ENCODE measurements at regions not wholly inside any gene's neighbourhood (a gene's known extent, or its start where the extent isn't known, plus 50 kb on each side); places are given as distances from the start of the nearest gene placed in this dataset.

DNA sequence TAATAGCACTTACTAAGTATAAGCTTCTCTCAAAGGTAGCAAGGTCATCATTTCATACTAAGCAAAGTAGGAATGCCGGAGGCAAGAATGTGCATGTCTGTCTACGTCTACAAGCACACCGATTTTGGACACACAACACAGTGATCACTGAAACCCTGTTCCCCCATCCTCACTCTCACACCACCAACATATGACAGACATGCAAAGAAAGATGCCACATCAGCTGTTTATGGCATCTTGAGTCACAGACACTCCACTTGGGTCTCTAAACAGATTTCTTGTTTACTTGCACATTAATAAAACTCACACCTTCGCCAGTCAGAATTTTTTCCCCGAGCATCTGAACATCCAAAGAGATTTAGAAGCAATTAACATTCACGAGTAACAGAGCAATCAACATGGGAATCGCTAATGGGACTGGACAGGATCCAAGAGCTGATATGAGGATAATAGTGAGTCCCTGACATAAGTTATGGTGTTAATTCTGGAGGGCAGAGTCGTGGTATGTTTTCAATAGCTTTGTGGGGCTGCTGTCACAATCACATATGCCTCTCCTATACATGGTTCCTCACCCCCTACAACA is 324.1 kb downstream of the DHX15 start:
- TF ChIP-seq, protein P1, sequence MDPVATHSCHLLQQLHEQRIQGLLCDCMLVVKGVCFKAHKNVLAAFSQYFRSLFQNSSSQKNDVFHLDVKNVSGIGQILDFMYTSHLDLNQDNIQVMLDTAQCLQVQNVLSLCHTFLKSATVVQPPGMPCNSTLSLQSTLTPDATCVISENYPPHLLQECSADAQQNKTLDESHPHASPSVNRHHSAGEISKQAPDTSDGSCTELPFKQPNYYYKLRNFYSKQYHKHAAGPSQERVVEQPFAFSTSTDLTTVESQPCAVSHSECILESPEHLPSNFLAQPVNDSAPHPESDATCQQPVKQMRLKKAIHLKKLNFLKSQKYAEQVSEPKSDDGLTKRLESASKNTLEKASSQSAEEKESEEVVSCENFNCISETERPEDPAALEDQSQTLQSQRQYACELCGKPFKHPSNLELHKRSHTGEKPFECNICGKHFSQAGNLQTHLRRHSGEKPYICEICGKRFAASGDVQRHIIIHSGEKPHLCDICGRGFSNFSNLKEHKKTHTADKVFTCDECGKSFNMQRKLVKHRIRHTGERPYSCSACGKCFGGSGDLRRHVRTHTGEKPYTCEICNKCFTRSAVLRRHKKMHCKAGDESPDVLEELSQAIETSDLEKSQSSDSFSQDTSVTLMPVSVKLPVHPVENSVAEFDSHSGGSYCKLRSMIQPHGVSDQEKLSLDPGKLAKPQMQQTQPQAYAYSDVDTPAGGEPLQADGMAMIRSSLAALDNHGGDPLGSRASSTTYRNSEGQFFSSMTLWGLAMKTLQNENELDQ (CRISPR knock-in tag; IDR thresholded peaks at IDR 0.05; ENCODE audit: borderline replicate concordance): no peak
- TF ChIP-seq GATAD2A (IDR thresholded peaks at IDR 0.05): no peak
- TF ChIP-seq, protein P2, sequence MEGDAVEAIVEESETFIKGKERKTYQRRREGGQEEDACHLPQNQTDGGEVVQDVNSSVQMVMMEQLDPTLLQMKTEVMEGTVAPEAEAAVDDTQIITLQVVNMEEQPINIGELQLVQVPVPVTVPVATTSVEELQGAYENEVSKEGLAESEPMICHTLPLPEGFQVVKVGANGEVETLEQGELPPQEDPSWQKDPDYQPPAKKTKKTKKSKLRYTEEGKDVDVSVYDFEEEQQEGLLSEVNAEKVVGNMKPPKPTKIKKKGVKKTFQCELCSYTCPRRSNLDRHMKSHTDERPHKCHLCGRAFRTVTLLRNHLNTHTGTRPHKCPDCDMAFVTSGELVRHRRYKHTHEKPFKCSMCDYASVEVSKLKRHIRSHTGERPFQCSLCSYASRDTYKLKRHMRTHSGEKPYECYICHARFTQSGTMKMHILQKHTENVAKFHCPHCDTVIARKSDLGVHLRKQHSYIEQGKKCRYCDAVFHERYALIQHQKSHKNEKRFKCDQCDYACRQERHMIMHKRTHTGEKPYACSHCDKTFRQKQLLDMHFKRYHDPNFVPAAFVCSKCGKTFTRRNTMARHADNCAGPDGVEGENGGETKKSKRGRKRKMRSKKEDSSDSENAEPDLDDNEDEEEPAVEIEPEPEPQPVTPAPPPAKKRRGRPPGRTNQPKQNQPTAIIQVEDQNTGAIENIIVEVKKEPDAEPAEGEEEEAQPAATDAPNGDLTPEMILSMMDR (IDR thresholded peaks at IDR 0.05 in 2 of 3, conservative IDR thresholded peaks at IDR 0.05 in 1 of 3; ENCODE audit: insufficient read depth in 2 of 3, low read depth in 1 of 3, low read length in 3 of 3): no peak
- TF ChIP-seq, protein P3, sequence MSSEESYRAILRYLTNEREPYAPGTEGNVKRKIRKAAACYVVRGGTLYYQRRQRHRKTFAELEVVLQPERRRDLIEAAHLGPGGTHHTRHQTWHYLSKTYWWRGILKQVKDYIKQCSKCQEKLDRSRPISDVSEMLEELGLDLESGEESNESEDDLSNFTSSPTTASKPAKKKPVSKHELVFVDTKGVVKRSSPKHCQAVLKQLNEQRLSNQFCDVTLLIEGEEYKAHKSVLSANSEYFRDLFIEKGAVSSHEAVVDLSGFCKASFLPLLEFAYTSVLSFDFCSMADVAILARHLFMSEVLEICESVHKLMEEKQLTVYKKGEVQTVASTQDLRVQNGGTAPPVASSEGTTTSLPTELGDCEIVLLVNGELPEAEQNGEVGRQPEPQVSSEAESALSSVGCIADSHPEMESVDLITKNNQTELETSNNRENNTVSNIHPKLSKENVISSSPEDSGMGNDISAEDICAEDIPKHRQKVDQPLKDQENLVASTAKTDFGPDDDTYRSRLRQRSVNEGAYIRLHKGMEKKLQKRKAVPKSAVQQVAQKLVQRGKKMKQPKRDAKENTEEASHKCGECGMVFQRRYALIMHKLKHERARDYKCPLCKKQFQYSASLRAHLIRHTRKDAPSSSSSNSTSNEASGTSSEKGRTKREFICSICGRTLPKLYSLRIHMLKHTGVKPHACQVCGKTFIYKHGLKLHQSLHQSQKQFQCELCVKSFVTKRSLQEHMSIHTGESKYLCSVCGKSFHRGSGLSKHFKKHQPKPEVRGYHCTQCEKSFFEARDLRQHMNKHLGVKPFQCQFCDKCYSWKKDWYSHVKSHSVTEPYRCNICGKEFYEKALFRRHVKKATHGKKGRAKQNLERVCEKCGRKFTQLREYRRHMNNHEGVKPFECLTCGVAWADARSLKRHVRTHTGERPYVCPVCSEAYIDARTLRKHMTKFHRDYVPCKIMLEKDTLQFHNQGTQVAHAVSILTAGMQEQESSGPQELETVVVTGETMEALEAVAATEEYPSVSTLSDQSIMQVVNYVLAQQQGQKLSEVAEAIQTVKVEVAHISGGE (CRISPR knock-in tag; IDR thresholded peaks at IDR 0.05): no peak
- TF ChIP-seq, protein P4, sequence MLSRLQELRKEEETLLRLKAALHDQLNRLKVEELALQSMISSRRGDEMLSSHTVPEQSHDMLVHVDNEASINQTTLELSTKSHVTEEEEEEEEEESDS (CRISPR knock-in tag; IDR thresholded peaks at IDR 0.05): no peak
- no peak for TF ChIP-seq FOXK1 (CRISPR knock-in tag; IDR thresholded peaks at IDR 0.05; ENCODE audit: borderline replicate concordance)
- no peak for TF ChIP-seq EP300 (IDR thresholded peaks at IDR 0.05; ENCODE audit: low read length)
- TF ChIP-seq POLR2A (conservative IDR thresholded peaks at IDR 0.05): no peak
- TF ChIP-seq TAF1 (IDR thresholded peaks at IDR 0.05; ENCODE audit: control insufficient read depth, extremely low read depth, insufficient read depth, low read length, severe bottlenecking): no peak
